Panc1 (cell line): ENCODE measurements at regions not wholly inside any gene's neighbourhood (a gene's known extent, or its start where the extent isn't known, plus 50 kb on each side); places are given as distances from the start of the nearest gene placed in this dataset.

Source experiments
- POLR2AphosphoS5 ChIP-seq: IDR thresholded peaks from 2 replicates; pipeline ENCODE4 v1.6.1; 2012; ENCODE audit warnings: mild to moderate bottlenecking, low read depth, low read length, moderate library complexity
- TF ChIP-seq, protein P1 (sequence below): fragments of 450-650 bp; IDR thresholded peaks from 2 replicates; pipeline ENCODE4 v1.5.1; 2017; ENCODE audit warnings: mild to moderate bottlenecking
- TF ChIP-seq, protein P2 (sequence below), 2 experiments: IDR thresholded peaks; 2 replicates each; pipeline ENCODE4 v1.6.1; 2011 to 2012; ENCODE audit warnings: low read depth in 2 of 2, control low read depth in 1 of 2, low read length in 1 of 2, mild to moderate bottlenecking in 1 of 2, moderate library complexity in 1 of 2; ENCODE audit not compliant: insufficient read depth in 1 of 2

DNA sequence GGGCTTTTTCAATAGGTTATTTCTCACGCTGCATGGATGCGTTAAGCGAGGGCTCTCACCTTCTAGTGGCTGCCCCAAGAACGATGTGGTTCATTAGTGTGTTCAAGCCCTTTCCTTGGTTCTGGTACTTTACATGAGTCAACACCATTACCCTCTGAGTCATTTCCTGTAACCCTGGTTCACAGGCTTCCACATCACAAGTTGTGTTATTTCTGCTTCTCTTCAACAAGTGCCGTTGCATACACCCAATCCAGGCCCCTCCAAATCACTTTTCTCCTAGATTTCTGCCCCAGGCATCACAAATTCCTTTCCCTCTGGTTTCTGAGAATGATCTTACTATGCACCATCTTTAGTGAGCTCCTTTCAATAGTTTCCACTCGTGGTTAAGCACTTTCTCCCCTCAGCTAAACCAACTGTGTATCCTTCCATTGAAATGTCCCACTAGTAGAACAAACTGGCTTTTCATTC is 69.5 kb upstream of the RAD23B start:
- TF ChIP-seq, protein P1, sequence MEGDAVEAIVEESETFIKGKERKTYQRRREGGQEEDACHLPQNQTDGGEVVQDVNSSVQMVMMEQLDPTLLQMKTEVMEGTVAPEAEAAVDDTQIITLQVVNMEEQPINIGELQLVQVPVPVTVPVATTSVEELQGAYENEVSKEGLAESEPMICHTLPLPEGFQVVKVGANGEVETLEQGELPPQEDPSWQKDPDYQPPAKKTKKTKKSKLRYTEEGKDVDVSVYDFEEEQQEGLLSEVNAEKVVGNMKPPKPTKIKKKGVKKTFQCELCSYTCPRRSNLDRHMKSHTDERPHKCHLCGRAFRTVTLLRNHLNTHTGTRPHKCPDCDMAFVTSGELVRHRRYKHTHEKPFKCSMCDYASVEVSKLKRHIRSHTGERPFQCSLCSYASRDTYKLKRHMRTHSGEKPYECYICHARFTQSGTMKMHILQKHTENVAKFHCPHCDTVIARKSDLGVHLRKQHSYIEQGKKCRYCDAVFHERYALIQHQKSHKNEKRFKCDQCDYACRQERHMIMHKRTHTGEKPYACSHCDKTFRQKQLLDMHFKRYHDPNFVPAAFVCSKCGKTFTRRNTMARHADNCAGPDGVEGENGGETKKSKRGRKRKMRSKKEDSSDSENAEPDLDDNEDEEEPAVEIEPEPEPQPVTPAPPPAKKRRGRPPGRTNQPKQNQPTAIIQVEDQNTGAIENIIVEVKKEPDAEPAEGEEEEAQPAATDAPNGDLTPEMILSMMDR = no peak
- TF ChIP-seq POLR2AphosphoS5 = no peak
- TF ChIP-seq, protein P2, sequence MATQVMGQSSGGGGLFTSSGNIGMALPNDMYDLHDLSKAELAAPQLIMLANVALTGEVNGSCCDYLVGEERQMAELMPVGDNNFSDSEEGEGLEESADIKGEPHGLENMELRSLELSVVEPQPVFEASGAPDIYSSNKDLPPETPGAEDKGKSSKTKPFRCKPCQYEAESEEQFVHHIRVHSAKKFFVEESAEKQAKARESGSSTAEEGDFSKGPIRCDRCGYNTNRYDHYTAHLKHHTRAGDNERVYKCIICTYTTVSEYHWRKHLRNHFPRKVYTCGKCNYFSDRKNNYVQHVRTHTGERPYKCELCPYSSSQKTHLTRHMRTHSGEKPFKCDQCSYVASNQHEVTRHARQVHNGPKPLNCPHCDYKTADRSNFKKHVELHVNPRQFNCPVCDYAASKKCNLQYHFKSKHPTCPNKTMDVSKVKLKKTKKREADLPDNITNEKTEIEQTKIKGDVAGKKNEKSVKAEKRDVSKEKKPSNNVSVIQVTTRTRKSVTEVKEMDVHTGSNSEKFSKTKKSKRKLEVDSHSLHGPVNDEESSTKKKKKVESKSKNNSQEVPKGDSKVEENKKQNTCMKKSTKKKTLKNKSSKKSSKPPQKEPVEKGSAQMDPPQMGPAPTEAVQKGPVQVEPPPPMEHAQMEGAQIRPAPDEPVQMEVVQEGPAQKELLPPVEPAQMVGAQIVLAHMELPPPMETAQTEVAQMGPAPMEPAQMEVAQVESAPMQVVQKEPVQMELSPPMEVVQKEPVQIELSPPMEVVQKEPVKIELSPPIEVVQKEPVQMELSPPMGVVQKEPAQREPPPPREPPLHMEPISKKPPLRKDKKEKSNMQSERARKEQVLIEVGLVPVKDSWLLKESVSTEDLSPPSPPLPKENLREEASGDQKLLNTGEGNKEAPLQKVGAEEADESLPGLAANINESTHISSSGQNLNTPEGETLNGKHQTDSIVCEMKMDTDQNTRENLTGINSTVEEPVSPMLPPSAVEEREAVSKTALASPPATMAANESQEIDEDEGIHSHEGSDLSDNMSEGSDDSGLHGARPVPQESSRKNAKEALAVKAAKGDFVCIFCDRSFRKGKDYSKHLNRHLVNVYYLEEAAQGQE (IDR thresholded peaks at IDR 0.05; ENCODE audit: insufficient read depth in 1 of 2, low read depth in 2 of 2, low read length in 1 of 2) = no peak
